WTC11 (cell line): ENCODE measurements at regions not wholly inside any gene's neighbourhood (a gene's known extent, or its start where the extent isn't known, plus 50 kb on each side); places are given as distances from the start of the nearest gene placed in this dataset.

ENCODE experiments used
- ATAC-seq: fragments of 200-7000 bp; cut with Tn5 transposase; 2 replicates; pipeline ENCODE4 v1.10.0; 2021; ENCODE audit warnings: mild to moderate bottlenecking, moderate library complexity
- CTCF ChIA-PET: fragments of 300-600 bp; sonication (Branson Sonifier 250); formaldehyde crosslinking; loops from one replicate; lab custom pipeline; 2021; ENCODE audit warnings: antibody characterized with exemption; lab: Charles Lee
- POLR2A ChIA-PET: fragments of 350-600 bp; sonication (Branson Sonifier 250); formaldehyde crosslinking; loops from one replicate; lab custom pipeline; 2021; ENCODE audit warnings: antibody characterized with exemption; lab: Charles Lee
- DNase-seq: peaks from one replicate; pipeline ENCODE4 v3.0.0; 2021; ENCODE audit warnings: low spot score
- H3K27ac Mint-ChIP-seq: 2 replicates; pipeline ENCODE4 v1.8.0; 2021; ENCODE audit warnings: mixed read lengths
- H3K27me3 Mint-ChIP-seq: 2 replicates; pipeline ENCODE4 v1.8.0; 2021; ENCODE audit warnings: low read depth, mild to moderate bottlenecking, moderate library complexity, mixed read lengths
- H3K36me3 Mint-ChIP-seq: 2 replicates; pipeline ENCODE4 v1.8.0; 2021; ENCODE audit warnings: mixed read lengths
- H3K4me1 Mint-ChIP-seq: 2 replicates; pipeline ENCODE4 v1.8.0; 2022; ENCODE audit warnings: mixed read lengths
- H3K4me3 Mint-ChIP-seq: 2 replicates; pipeline ENCODE4 v1.8.0; 2021; ENCODE audit warnings: mild to moderate bottlenecking, moderate library complexity, mixed read lengths
- H3K9me3 Mint-ChIP-seq: 2 replicates; pipeline ENCODE4 v1.8.0; 2021; ENCODE audit warnings: mixed read lengths
- ATF2 ChIP-seq: sonication (generic); formaldehyde crosslinking; IDR thresholded peaks from 2 replicates; pipeline ENCODE4 v1.8.1; 2022; ENCODE audit warnings: low read depth, missing genetic modification reagents, borderline replicate concordance
- ATF3 ChIP-seq: sonication (generic); formaldehyde crosslinking; conservative IDR thresholded peaks from 2 replicates; pipeline ENCODE4 v1.8.1; 2022; ENCODE audit warnings: mild to moderate bottlenecking, missing genetic modification reagents
- CREM ChIP-seq: sonication (generic); formaldehyde crosslinking; IDR thresholded peaks from 2 replicates; pipeline ENCODE4 v1.8.1; 2022; ENCODE audit warnings: mild to moderate bottlenecking, missing genetic modification reagents, moderate library complexity
- ESRRA ChIP-seq: sonication (generic); formaldehyde crosslinking; IDR thresholded peaks from 2 replicates; pipeline ENCODE4 v1.8.1; 2022; ENCODE audit warnings: mild to moderate bottlenecking, missing genetic modification reagents, borderline replicate concordance
- FOXP1 ChIP-seq: sonication (generic); formaldehyde crosslinking; IDR thresholded peaks from 2 replicates; pipeline ENCODE4 v1.8.0; 2022; ENCODE audit warnings: missing genetic modification reagents, mild to moderate bottlenecking, moderate library complexity, borderline replicate concordance
- GRHL2 ChIP-seq: fragments of 250-450 bp; sonication (Bioruptor Pico); IDR thresholded peaks from 2 replicates; pipeline ENCODE4 v1.8.0; 2022; ENCODE audit warnings: mild to moderate bottlenecking, moderate library complexity; ENCODE audit not compliant: insufficient replicate concordance, severe bottlenecking
- JUN ChIP-seq: sonication (generic); formaldehyde crosslinking; IDR thresholded peaks from 2 replicates; pipeline ENCODE4 v1.8.0; 2023; ENCODE audit warnings: mild to moderate bottlenecking, missing genetic modification reagents
- MAX ChIP-seq: sonication (generic); formaldehyde crosslinking; IDR thresholded peaks from 2 replicates; pipeline ENCODE4 v1.8.0; 2022; ENCODE audit warnings: mild to moderate bottlenecking, missing genetic modification reagents
- MYBL2 ChIP-seq: sonication (generic); formaldehyde crosslinking; IDR thresholded peaks from 2 replicates; pipeline ENCODE4 v1.8.1; 2023; ENCODE audit warnings: mild to moderate bottlenecking, moderate library complexity, missing genetic modification reagents
- OVOL2 ChIP-seq: fragments of 250-450 bp; sonication (Bioruptor Pico); IDR thresholded peaks from 2 replicates; pipeline ENCODE4 v1.9.0; 2021; ENCODE audit warnings: mild to moderate bottlenecking, borderline replicate concordance
- RORB ChIP-seq: fragments of 250-450 bp; sonication (Bioruptor Pico); IDR thresholded peaks from 2 replicates; pipeline ENCODE4 v1.9.0; 2021; ENCODE audit warnings: mild to moderate bottlenecking
- SMAD3 ChIP-seq: sonication (generic); formaldehyde crosslinking; IDR thresholded peaks from 2 replicates; pipeline ENCODE4 v1.8.0; 2022; ENCODE audit warnings: missing genetic modification reagents, mild to moderate bottlenecking, borderline replicate concordance
- TCF7 ChIP-seq: sonication (generic); formaldehyde crosslinking; IDR thresholded peaks from 2 replicates; pipeline ENCODE4 v1.8.0; 2022; ENCODE audit warnings: mild to moderate bottlenecking, low read depth, missing genetic modification reagents, moderate library complexity
- TEAD4 ChIP-seq: sonication (generic); formaldehyde crosslinking; IDR thresholded peaks from 2 replicates; pipeline ENCODE4 v1.8.0; 2022; ENCODE audit warnings: mild to moderate bottlenecking, missing genetic modification reagents
- TP53 ChIP-seq: sonication (generic); formaldehyde crosslinking; IDR thresholded peaks from 2 replicates; pipeline ENCODE4 v1.8.1; 2023; ENCODE audit warnings: mild to moderate bottlenecking, missing genetic modification reagents
- ZNF121 ChIP-seq: sonication (generic); formaldehyde crosslinking; IDR thresholded peaks from 2 replicates; pipeline ENCODE4 v1.8.0; 2023; ENCODE audit warnings: missing genetic modification reagents
- ZNF138 ChIP-seq: sonication (generic); formaldehyde crosslinking; conservative IDR thresholded peaks from 2 replicates; pipeline ENCODE4 v1.8.1; 2022; ENCODE audit warnings: mild to moderate bottlenecking, moderate library complexity, missing genetic modification reagents
- ZNF219 ChIP-seq: sonication (generic); formaldehyde crosslinking; IDR thresholded peaks from 2 replicates; pipeline ENCODE4 v1.8.0; 2023; ENCODE audit warnings: missing genetic modification reagents, mild to moderate bottlenecking, borderline replicate concordance
- TF ChIP-seq, protein P1 (sequence below): sonication (generic); formaldehyde crosslinking; IDR thresholded peaks from 2 replicates; pipeline ENCODE4 v1.8.0; 2023; ENCODE audit warnings: mild to moderate bottlenecking, missing genetic modification reagents
- TF ChIP-seq, protein P2 (sequence below): sonication (generic); formaldehyde crosslinking; IDR thresholded peaks from 2 replicates; pipeline ENCODE4 v1.8.1; 2023; ENCODE audit warnings: mild to moderate bottlenecking, missing genetic modification reagents, moderate library complexity
- TF ChIP-seq, protein P3 (sequence below): sonication (generic); formaldehyde crosslinking; IDR thresholded peaks from 2 replicates; pipeline ENCODE4 v1.8.1; 2023; ENCODE audit warnings: mild to moderate bottlenecking, missing genetic modification reagents

DNA sequence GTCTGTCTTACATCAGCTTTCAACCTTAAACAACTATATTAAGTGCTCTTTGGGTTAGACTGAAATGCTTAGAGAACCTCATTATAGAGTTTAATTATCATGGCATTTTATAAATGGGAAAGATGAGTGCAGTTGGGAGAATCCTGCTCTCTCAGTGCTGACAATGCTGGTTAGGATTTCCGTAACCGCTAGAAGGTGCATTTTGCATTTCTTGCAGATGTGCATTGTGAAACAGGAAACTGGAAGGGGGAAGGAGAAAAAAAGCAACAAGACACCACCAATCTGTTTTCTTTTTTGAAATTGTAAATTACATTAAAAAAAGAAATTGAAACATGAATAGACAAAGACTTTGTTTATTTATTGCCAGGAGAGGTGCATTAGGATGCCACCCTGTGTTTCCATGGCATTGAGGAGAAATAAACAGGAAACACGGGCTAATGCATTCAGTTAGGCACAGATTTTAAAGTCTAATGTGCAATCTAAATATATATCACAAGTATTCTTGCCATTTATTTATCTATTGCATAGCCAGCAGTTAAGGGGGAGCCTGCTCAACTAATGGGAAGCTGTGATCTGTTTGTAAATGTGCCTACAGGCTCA lies 478.9 kb downstream of the PSAT1 start:
- Mint-ChIP-seq H3K9me3 (no peaks in the 10 kb centered on the region), H3K27me3 (no peaks in the 10 kb centered on the region), H3K36me3 (no peaks in the 10 kb centered on the region)
- DNase-seq (no peak), ATAC-seq (no peak)
- POLR2A ChIA-PET = interaction anchor here (0.5 kb wide), 1 partner anchor 207 kb away, joined by 3 read pairs; no protein-coding TSS in a partner anchor
- no peak for TF ChIP-seq TP53 (CRISPR knock-in tag)
- no peak for TF ChIP-seq RORB (CRISPR knock-in tag)
- no peak for TF ChIP-seq MAX (CRISPR knock-in tag)
- TF ChIP-seq CREM (CRISPR knock-in tag) = no peak
- TF ChIP-seq, all 79 proteins: peak for 0
- CTCF ChIA-PET = no interaction called here
- Mint-ChIP-seq H3K27ac (no peak overlapping the region), H3K4me3 (no peak overlapping the region), H3K4me1 (peaks cover 52% of the 10 kb centered on the region)

DNA sequence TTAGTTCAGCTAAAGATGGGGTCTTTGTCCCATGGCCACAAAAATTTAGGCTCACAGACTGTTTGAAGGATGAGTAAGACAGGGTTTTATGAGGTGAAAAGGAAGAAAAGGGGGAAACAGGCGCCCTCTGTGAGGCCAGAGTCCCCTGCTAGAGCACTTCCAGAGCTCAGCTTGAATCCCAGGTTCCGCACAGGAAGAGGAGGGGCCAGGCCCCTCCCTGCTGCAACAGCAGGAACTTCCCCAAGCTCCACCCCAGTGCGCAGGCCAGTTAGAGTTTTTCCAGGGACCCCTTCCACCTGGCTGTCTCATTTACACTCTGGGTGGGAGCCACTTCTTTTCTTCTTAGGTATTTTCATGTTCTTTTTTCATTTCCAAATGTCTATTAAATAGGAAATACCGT lies 480.8 kb downstream of the PSAT1 start:
- POLR2A ChIA-PET = interaction anchor here (0.8 kb wide), 1 partner anchor 14 kb away, joined by 3 read pairs; no protein-coding TSS in a partner anchor

More for the DNA sequence above, 480.8 kb downstream of the PSAT1 start:
- Mint-ChIP-seq H3K4me1 (peaks cover 57% of the 10 kb centered on the region), H3K4me3 (no peak overlapping the region), H3K27ac (no peak overlapping the region), H3K27me3 (no peaks in the 10 kb centered on the region), H3K36me3 (no peaks in the 10 kb centered on the region), H3K9me3 (no peaks in the 10 kb centered on the region)
- CTCF ChIA-PET = interaction anchor here (0.5 to 1.2 kb wide), 3 partner anchors 44 to 338 kb away, joined by 3 to 4 read pairs (median 3); no protein-coding TSS in a partner anchor
- peak; percentile 41 for DNase-seq
- TF ChIP-seq, protein P1, sequence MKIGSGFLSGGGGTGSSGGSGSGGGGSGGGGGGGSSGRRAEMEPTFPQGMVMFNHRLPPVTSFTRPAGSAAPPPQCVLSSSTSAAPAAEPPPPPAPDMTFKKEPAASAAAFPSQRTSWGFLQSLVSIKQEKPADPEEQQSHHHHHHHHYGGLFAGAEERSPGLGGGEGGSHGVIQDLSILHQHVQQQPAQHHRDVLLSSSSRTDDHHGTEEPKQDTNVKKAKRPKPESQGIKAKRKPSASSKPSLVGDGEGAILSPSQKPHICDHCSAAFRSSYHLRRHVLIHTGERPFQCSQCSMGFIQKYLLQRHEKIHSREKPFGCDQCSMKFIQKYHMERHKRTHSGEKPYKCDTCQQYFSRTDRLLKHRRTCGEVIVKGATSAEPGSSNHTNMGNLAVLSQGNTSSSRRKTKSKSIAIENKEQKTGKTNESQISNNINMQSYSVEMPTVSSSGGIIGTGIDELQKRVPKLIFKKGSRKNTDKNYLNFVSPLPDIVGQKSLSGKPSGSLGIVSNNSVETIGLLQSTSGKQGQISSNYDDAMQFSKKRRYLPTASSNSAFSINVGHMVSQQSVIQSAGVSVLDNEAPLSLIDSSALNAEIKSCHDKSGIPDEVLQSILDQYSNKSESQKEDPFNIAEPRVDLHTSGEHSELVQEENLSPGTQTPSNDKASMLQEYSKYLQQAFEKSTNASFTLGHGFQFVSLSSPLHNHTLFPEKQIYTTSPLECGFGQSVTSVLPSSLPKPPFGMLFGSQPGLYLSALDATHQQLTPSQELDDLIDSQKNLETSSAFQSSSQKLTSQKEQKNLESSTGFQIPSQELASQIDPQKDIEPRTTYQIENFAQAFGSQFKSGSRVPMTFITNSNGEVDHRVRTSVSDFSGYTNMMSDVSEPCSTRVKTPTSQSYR = no peak
- TF ChIP-seq JUN (CRISPR knock-in tag) = no peak
- no peak for TF ChIP-seq ATF3 (CRISPR knock-in tag)
- no peak for TF ChIP-seq ZNF121 (CRISPR knock-in tag)
- no peak for TF ChIP-seq OVOL2
- TF ChIP-seq, protein P2, sequence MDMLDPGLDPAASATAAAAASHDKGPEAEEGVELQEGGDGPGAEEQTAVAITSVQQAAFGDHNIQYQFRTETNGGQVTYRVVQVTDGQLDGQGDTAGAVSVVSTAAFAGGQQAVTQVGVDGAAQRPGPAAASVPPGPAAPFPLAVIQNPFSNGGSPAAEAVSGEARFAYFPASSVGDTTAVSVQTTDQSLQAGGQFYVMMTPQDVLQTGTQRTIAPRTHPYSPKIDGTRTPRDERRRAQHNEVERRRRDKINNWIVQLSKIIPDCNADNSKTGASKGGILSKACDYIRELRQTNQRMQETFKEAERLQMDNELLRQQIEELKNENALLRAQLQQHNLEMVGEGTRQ (CRISPR knock-in tag) = no peak
- no peak for TF ChIP-seq ZNF219 (CRISPR knock-in tag)
- no peak for TF ChIP-seq ATF2 (CRISPR knock-in tag)
- TF ChIP-seq ESRRA (CRISPR knock-in tag) = no peak
- no peak for TF ChIP-seq MAX (CRISPR knock-in tag)
- TF ChIP-seq SMAD3 (CRISPR knock-in tag) = no peak
- no peak for TF ChIP-seq GRHL2 (CRISPR knock-in tag)
- TF ChIP-seq, protein P3, sequence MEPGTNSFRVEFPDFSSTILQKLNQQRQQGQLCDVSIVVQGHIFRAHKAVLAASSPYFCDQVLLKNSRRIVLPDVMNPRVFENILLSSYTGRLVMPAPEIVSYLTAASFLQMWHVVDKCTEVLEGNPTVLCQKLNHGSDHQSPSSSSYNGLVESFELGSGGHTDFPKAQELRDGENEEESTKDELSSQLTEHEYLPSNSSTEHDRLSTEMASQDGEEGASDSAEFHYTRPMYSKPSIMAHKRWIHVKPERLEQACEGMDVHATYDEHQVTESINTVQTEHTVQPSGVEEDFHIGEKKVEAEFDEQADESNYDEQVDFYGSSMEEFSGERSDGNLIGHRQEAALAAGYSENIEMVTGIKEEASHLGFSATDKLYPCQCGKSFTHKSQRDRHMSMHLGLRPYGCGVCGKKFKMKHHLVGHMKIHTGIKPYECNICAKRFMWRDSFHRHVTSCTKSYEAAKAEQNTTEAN (CRISPR knock-in tag) = no peak
- TF ChIP-seq MYBL2 = no peak
- no peak for TF ChIP-seq TEAD4 (CRISPR knock-in tag)
- no peak for TF ChIP-seq ZNF138
- no peak for TF ChIP-seq TCF7 (CRISPR knock-in tag)
- no peak for TF ChIP-seq FOXP1
- peak; percentile 96 for ATAC-seq
